ENCODE measurements at regions not wholly inside any gene's neighbourhood (a gene's known extent, or its start where the extent isn't known, plus 50 kb on each side); places are given as distances from the start of the nearest gene placed in this dataset.

DNA sequence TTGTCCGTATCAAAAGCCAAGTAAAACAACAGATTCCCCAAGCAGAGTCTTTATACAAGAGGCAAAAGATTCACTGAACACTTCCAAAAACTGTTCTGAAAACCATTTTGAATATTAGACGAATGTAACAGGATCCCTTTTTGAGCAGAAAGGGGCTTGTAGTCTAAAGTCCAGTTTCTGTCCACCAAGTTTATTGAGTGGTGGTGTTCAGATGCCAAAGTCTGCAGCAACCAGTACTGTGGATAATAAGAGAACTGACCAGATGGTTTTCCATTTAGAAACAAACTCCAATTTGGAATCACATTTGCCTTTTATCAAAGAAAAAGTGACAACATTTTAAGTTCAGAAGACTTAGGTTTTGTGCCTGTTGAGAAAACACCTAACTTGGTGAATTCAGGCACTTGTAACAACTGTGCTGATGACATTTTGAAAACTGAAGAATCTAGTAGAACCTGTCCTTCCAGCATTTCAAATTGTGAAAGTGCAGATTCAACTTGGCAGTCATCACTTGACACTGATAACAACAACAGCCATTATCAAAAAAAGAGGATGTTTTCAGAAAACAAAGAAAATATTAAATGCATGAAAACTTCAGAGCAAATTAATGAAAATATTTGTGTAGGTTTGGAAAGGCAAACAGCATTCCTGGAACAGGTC is 217.1 kb downstream of the CSNK2A3 start:
- no peak for DNase-seq (ENCODE audit: low read depth)

DNA sequence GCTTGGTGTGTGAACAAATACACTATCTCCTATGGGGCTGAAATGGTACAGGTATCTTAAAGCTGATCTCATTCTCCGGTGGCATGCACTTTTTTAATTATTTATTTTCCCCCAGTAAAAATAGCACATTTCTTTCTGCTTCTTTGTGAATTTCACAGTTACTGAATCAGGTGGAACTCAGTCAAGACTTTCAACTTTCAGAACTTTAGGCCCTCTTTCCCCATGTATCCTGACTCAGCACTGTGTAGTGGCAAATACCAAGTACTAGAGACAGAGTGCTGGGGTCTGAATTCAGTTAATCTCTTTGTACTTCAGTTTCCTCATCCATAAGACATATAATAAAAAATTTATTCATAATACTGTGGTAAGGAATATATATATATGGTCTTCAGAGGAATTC is 223.9 kb downstream of the CSNK2A3 start:
- no peak for DNase-seq (ENCODE audit: low read depth)

DNA sequence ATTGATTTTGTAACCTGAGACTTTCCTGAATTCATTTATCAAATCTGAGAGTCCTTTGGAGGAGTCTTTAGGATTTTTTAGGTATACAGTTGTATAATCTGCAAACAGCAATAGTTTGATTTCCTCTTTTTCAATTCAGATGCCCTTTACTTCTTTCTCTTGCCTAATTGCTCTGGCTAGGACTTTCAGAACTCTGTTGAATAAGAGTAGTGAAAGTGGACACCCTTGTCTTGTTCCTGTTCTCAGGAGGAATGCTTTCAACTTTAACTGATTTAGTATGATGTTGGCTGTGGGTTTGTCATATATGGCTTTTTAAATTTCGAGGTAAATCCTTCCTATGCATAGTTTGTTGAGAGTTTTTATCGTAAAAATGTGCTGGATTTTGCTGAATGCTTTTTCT is 227.4 kb downstream of the CSNK2A3 start:
- DNase-seq (ENCODE audit: low read depth): no peak

DNA sequence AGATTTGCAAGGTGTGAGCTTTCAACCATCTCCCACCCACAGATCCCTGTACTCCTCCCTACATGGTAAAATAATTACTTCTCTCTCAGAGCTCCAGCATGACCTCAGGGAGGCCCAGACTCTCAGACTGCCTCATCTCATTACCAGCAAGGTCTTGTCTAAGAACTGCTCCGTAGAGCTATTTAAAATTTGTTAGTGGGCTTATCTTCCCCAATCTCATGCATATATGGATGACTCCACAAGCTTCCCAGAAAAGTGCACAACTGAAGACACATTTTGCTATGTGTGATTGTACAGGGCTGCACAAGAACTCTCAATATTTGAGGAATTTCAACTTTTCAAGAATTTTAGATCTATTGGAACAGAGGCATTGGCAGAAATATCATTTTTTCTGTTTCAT is 230.3 kb downstream of the CSNK2A3 start:
- DNase-seq (ENCODE audit: low read depth): no peak

DNA sequence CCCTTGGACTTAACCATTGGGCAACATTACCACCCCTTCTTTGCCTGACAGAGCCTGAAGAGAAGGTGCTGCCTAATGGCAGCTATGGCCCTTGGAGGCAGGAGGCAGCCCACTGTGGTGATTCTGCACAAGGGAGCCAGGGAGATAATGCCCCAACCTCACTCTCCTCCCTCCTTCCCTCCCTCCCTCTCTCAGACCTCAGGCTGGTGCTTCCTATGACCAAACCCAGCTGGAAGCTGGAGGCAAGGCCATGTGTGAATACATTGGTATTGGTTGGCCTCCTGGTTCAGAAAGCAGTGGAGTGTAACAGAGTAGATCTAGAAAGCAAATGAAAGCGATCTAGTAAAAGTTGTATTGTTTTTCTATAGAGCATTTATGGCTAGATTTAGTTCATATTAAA is 233.1 kb downstream of the CSNK2A3 start:
- DNase-seq (ENCODE audit: low read depth): no peak

GRCh38 chr11:11117730-11118129 is 235.3 kb downstream of the CSNK2A3 start:
- DNase-seq (ENCODE audit: low read depth): no peak

GRCh38 chr11:11115475-11115874 is 237.6 kb downstream of the CSNK2A3 start:
- DNase-seq (ENCODE audit: low read depth): no peak

- DNase-seq (ENCODE audit: low read depth): no peak
These were observed 239.4 kb downstream of the CSNK2A3 start for GRCh38 chr11:11113626-11114025.

GRCh38 chr11:11108026-11108425 is 245.0 kb downstream of the CSNK2A3 start:
- no peak for DNase-seq (ENCODE audit: low read depth)

- DNase-seq (ENCODE audit: low read depth): no peak
These were observed 245.8 kb downstream of the CSNK2A3 start for GRCh38 chr11:11107076-11107723.

DNA sequence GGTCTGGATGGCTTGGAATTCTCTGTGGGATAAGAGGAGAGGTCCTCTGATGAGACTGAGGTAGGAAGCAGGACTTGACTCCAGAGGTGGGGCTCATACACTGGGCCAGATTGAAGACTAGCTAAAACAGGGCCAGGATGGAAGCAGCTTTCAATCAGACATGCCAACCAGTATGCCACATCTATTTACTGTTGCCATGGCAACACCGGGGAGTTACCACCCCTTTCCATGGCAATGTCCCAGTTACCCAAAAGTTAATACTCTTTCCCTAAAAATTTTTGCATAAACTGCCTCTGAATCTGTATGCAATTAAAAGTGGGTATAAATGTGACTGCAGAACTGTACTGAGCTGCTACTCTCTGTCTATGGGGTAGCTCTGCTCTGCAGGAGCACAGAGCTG is 247.5 kb upstream of the ZBED5 start:
- DNase-seq (ENCODE audit: low read depth): no peak

DNA sequence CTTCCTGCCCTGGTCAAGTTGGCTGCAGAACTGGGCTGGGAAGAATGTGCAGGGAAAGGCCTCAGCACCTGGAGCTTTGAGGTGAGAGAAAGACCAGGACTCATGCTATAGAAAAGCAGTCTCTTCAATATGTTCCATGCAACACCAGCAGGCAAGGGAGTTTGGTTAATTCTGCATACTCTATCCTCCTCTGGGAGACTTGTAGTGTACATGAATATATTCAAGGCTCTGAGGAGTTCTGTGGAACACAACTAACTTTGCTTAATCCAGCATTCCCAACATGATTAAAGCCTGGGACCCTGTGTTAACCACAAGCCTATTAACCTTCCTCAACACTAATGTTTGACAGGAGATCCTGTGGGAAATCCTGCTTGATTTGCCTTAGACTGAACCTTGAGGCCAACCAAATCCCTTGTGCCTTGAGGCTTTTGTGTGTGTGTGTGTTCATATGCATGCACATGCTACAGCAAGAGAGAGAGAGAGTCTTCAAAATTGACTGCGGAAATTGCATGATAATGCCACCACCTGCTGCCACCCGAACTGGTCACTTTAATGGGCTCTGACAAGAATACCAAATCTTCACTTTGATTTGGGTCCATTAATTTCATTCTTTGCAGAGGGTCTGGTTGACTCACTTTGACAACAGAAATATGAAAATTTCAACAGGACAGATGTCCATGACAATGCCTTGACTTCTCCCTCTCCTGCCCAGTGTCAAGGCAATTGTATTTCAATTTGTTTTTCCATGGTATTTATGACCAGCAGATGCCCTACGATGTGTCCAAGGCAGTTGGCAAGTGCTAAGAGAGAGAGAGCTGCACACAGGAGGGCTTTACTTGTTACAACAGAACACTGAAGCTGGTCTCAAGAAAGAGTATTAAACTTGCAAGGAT is 238.2 kb upstream of the ZBED5 start:
- DNase-seq (ENCODE audit: low read depth): no peak

DNA sequence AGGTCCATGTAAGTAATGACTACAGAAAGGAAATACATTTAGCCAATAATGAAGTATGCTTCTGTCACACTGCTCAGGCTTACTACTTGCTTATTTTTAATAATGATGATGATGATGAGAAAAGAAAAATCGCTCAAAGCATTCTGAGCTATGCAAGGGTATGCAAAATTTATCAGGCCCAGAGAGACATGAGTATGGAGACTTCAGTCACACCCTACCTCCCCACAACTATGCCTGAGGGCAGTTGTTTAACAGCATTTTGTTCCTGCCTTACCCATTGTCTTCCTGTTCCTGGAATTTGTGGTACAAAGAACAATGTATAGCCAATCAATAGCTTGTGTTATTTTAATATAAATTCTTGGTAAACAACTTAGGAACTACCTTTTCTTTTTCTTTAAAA is 232.6 kb upstream of the ZBED5 start:
- DNase-seq (ENCODE audit: low read depth): no peak

DNA sequence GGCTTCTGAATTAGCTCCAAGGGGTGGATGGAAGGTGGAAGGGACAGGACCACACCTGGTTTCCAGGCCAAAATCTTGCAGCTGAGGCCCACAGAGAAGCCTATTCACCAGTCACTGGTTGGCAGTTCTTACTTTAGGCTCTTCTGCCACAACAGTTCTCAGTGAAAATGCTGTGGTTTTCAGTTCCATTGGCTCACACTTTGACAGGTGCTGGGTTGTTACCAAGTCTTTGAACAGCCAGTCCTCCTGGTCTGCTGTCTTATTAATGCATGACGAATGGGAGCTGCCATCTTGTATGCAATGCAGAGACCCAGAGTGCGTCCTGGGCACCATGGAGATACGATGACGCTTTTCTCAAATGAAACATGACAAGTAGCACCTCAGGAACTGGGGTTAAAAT is 232.0 kb upstream of the ZBED5 start:
- DNase-seq (ENCODE audit: low read depth): no peak

DNA sequence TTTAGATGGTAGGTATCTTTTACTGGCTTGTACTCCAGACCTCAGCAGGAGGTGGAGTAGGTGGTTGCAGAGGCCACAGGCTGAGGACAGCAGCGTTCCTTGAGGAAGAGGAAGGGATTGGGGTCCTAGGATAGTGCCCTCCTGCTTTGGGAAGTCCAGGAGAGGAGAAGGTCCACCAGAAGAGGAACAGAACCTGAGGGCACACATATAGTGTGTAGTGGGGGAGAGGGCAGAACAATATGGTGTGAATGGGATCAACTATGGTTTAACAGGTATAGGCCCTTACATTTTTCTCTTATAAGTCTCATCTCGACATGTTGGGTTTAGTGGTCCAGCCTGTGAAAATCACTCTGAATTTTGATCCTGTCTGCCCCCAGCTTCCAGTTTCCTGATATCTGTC is 229.1 kb upstream of the ZBED5 start:
- no peak for DNase-seq (ENCODE audit: low read depth)

DNA sequence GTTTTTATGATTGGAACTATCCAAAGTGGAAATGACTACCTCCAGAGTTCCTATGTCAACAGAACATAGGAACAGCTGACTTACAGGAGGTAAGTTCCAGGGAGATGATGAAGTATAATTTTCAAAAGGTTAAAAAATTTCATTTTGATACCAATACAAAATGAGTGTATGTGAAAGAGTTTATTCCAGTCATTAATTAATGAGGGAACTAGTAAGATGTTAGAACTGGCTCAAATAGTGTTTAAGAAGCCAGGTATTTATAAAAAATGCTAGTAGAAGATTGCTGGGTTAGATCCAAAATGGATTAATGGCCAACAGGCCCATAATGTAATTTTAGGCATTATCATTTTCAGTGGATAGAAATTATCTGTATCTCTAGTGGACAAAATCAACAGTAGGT is 227.7 kb upstream of the ZBED5 start:
- DNase-seq (ENCODE audit: low read depth): no peak

- DNase-seq (ENCODE audit: low read depth): no peak
These were observed 226.5 kb upstream of the ZBED5 start for GRCh38 chr11:11084337-11084736.

- DNase-seq (ENCODE audit: low read depth): no peak
These were observed 225.6 kb upstream of the ZBED5 start for GRCh38 chr11:11083441-11083840.

- no peak for DNase-seq (ENCODE audit: low read depth)
These were observed 224.8 kb upstream of the ZBED5 start for GRCh38 chr11:11082646-11083045.

DNA sequence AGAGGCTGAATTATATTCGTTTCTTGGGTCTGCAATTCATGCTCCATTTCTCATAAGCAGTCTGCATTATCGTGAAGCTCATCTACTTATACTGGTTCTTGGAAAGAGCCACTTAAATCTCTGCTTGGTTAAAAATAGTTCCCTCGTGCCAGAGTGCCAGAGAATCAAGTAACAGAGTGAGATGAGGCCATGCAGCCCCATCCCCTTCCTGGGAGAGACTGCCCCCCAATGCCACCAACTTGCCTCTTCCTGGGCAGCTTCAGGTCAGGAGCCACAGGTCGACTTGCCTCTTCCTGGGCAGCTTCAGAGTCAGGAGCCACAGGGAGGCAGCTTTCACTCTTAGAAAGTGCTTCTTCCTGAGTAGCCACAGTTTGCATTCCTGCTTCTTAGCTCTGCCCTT is 223.9 kb upstream of the ZBED5 start:
- DNase-seq (ENCODE audit: low read depth): no peak

- no peak for DNase-seq (ENCODE audit: low read depth)
These were observed 223.4 kb upstream of the ZBED5 start for GRCh38 chr11:11081288-11081687.

DNA sequence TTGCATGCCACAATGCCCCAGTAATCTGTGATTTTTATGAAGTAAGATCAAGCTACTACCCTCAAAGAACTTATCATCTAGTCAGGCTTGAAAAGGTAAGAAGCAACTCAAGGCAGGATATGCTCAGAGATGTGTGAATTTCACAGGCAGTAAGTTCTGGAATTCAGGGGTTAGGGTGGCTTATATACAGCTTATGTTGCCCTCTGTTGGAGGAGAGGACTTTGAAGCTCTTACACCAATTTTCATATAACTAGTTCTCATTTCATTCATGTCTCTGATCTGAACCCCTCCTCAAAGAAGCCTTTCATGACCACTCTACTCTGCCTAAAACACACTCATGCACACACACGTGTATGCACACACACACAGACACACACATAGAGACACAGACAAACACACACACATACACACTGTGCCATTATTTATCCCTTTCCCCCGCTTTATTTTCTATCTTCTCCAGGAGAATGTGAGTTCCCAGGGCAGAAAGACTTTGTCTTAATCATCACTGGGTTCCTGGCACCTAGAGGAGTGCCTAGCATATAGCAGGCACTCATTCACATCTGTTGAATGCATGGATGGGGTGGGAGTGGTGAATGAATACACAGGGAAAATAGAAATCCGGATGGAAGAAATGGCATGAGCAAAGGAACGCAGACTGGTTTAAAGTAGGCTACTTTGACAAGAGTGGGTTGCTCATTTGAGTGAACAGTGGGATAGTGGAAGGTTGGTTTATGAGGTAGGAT is 220.7 kb upstream of the ZBED5 start:
- no peak for DNase-seq (ENCODE audit: low read depth)

Measured in non-pigmented ciliary epithelial cell (primary cell).